Neural cell (in vitro differentiated cells): ENCODE measurements at regions not wholly inside any gene's neighbourhood (a gene's known extent, or its start where the extent isn't known, plus 50 kb on each side); places are given as distances from the start of the nearest gene placed in this dataset.

ENCODE experiments used
- H2AFZ ChIP-seq: fragments of 200-600, 300-800 bp; sonication (generic), shearing (Covaris generic); 2 replicates; pipeline ENCODE4 v1.6.0; 2014; ENCODE audit warnings: low read depth, mild to moderate bottlenecking, antibody characterized with exemption, low read length, moderate library complexity
- H3F3A ChIP-seq: fragments of 200-600 bp; shearing (Covaris generic); 2 replicates; pipeline ENCODE4 v1.6.1; 2016; ENCODE audit warnings: mild to moderate bottlenecking, moderate library complexity, mixed read lengths, antibody characterized with exemption, low read length; ENCODE audit not compliant: insufficient read depth, poor library complexity, severe bottlenecking
- H3K27ac ChIP-seq: fragments of 200-600, 300-800 bp; sonication (generic), shearing (Covaris generic); 2 replicates; pipeline ENCODE4 v1.5.1; 2014; ENCODE audit warnings: mild to moderate bottlenecking, low read length, moderate library complexity
- H3K27me3 ChIP-seq: fragments of 300-800, 200-600 bp; sonication (generic), shearing (Covaris generic); 2 replicates; pipeline ENCODE4 v1.6.0; 2014; ENCODE audit warnings: mild to moderate bottlenecking, low read depth, low read length, moderate library complexity; ENCODE audit not compliant: insufficient read depth
- H3K36me3 ChIP-seq: fragments of 300-800, 200-600 bp; sonication (generic), shearing (Covaris generic); 2 replicates; pipeline ENCODE4 v1.5.1; 2014; ENCODE audit warnings: mild to moderate bottlenecking, antibody characterized with exemption, low read length, moderate library complexity; ENCODE audit not compliant: insufficient read depth
- H3K4me2 ChIP-seq: fragments of 300-800, 200-600 bp; sonication (generic), shearing (Covaris generic); 2 replicates; pipeline ENCODE4 v1.6.0; 2014; ENCODE audit warnings: mild to moderate bottlenecking, low read length
- H3K4me3 ChIP-seq: fragments of 300-800, 200-600 bp; sonication (generic), shearing (Covaris generic); 2 replicates; pipeline ENCODE4 v1.5.1; 2014; ENCODE audit warnings: mild to moderate bottlenecking, low read length, moderate library complexity
- H3K79me2 ChIP-seq: fragments of 200-600 bp; shearing (Covaris generic); replicated peaks from 2 replicates; pipeline ENCODE4 v1.6.0; 2014; ENCODE audit warnings: mild to moderate bottlenecking, low read length, moderate library complexity; ENCODE audit not compliant: insufficient read depth
- H3K9ac ChIP-seq: fragments of 300-800, 200-600 bp; sonication (generic), shearing (Covaris generic); 2 replicates; pipeline ENCODE4 v1.6.1; 2016; ENCODE audit warnings: mild to moderate bottlenecking, low read length, mixed read lengths
- H3K9me2 ChIP-seq: fragments of 200-600 bp; shearing (Covaris generic); 2 replicates; pipeline ENCODE4 v1.6.1; 2016; ENCODE audit warnings: mild to moderate bottlenecking, low read length, mixed read lengths; ENCODE audit not compliant: insufficient read depth
- H3K9me3 ChIP-seq: fragments of 200-600, 300-800 bp; sonication (generic), shearing (Covaris generic); 2 replicates; pipeline ENCODE4 v1.6.1; 2016; ENCODE audit warnings: mild to moderate bottlenecking, mixed run types, low read length, moderate library complexity, mixed read lengths
- H4K20me1 ChIP-seq: fragments of 200-600 bp; shearing (Covaris generic); 2 replicates; pipeline ENCODE4 v1.6.1; 2016; ENCODE audit warnings: mild to moderate bottlenecking, mixed run types; ENCODE audit not compliant: insufficient read depth
- EP300 ChIP-seq: fragments of 450-650 bp; conservative IDR thresholded peaks from 2 replicates; pipeline ENCODE4 v1.6.1; 2014; ENCODE audit warnings: antibody characterized with exemption, mild to moderate bottlenecking, moderate library complexity; ENCODE audit not compliant: poor library complexity, severe bottlenecking
- EZH2 ChIP-seq: fragments of 200-600, 300-800 bp; shearing (Covaris generic), sonication (generic); IDR thresholded peaks from 2 replicates; pipeline ENCODE4 v1.6.1; 2014; ENCODE audit warnings: antibody characterized with exemption, low read length, borderline replicate concordance, mild to moderate bottlenecking; ENCODE audit not compliant: insufficient read depth, poor library complexity, severe bottlenecking
- MXI1 ChIP-seq: fragments of 450-650 bp; conservative IDR thresholded peaks from 2 replicates; pipeline ENCODE4 v1.6.1; 2014; ENCODE audit warnings: antibody characterized with exemption, mild to moderate bottlenecking; ENCODE audit not compliant: poor library complexity, severe bottlenecking
- POLR2AphosphoS5 ChIP-seq: IDR thresholded peaks from 2 replicates; pipeline ENCODE4 v1.6.1; 2012
- RAD21 ChIP-seq: fragments of 450-650 bp; conservative IDR thresholded peaks from 2 replicates; pipeline ENCODE4 v1.6.1; 2014; ENCODE audit warnings: antibody characterized with exemption, mild to moderate bottlenecking, moderate library complexity
- SMC3 ChIP-seq: fragments of 450-650 bp; conservative IDR thresholded peaks from 2 replicates; pipeline ENCODE4 v1.6.1; 2014; ENCODE audit warnings: antibody characterized with exemption, mild to moderate bottlenecking, moderate library complexity; ENCODE audit not compliant: poor library complexity
- TAF1 ChIP-seq: IDR thresholded peaks from 2 replicates; pipeline ENCODE4 v1.6.1; 2012; ENCODE audit warnings: low read depth
- TF ChIP-seq, protein P1 (sequence below): IDR thresholded peaks from 2 replicates; pipeline ENCODE4 v1.6.1; 2012; ENCODE audit warnings: borderline replicate concordance
- TF ChIP-seq, protein P2 (sequence below): fragments of 450-650 bp; IDR thresholded peaks from 2 replicates; pipeline ENCODE4 v1.5.1; 2014; ENCODE audit warnings: antibody characterized with exemption, mild to moderate bottlenecking, moderate library complexity; ENCODE audit not compliant: poor library complexity, severe bottlenecking

DNA sequence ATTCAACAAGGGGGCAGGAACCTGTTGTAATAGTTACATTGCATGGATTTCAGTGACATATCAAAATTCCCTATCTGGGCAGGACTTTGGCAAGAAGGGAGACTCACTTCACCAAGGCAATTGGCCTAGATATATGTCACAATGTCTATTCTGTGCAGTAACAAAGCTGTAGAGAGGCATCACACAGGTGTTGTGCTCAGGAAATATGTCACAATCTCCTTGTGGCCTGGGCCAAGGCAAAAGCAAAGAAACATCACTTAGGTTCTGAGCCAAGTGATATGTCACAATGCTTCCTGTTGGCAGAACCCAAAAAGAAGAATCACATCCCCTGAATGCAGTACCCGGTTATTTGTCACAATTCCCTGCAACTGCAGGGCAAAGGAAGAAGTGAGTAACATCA, 1020.9 kb upstream of the AMELY start:
- H3K36me3 ChIP-seq: no peaks in the 10 kb centered on the region
- H3F3A ChIP-seq: no peaks in the 10 kb centered on the region
- H3K79me2 ChIP-seq: no peaks in the 10 kb centered on the region
- no peaks in the 10 kb centered on the region for H4K20me1 ChIP-seq
- no peak for TF ChIP-seq EZH2
- TF ChIP-seq EP300: no peak
- TF ChIP-seq, protein P1, sequence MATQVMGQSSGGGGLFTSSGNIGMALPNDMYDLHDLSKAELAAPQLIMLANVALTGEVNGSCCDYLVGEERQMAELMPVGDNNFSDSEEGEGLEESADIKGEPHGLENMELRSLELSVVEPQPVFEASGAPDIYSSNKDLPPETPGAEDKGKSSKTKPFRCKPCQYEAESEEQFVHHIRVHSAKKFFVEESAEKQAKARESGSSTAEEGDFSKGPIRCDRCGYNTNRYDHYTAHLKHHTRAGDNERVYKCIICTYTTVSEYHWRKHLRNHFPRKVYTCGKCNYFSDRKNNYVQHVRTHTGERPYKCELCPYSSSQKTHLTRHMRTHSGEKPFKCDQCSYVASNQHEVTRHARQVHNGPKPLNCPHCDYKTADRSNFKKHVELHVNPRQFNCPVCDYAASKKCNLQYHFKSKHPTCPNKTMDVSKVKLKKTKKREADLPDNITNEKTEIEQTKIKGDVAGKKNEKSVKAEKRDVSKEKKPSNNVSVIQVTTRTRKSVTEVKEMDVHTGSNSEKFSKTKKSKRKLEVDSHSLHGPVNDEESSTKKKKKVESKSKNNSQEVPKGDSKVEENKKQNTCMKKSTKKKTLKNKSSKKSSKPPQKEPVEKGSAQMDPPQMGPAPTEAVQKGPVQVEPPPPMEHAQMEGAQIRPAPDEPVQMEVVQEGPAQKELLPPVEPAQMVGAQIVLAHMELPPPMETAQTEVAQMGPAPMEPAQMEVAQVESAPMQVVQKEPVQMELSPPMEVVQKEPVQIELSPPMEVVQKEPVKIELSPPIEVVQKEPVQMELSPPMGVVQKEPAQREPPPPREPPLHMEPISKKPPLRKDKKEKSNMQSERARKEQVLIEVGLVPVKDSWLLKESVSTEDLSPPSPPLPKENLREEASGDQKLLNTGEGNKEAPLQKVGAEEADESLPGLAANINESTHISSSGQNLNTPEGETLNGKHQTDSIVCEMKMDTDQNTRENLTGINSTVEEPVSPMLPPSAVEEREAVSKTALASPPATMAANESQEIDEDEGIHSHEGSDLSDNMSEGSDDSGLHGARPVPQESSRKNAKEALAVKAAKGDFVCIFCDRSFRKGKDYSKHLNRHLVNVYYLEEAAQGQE: no peak
- TF ChIP-seq MXI1: no peak
- TF ChIP-seq, protein P2, sequence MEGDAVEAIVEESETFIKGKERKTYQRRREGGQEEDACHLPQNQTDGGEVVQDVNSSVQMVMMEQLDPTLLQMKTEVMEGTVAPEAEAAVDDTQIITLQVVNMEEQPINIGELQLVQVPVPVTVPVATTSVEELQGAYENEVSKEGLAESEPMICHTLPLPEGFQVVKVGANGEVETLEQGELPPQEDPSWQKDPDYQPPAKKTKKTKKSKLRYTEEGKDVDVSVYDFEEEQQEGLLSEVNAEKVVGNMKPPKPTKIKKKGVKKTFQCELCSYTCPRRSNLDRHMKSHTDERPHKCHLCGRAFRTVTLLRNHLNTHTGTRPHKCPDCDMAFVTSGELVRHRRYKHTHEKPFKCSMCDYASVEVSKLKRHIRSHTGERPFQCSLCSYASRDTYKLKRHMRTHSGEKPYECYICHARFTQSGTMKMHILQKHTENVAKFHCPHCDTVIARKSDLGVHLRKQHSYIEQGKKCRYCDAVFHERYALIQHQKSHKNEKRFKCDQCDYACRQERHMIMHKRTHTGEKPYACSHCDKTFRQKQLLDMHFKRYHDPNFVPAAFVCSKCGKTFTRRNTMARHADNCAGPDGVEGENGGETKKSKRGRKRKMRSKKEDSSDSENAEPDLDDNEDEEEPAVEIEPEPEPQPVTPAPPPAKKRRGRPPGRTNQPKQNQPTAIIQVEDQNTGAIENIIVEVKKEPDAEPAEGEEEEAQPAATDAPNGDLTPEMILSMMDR: no peak
- TF ChIP-seq RAD21: no peak
- H3K27ac ChIP-seq: no peak overlapping the region
- no peaks in the 10 kb centered on the region for H3K9me3 ChIP-seq
- H3K27me3 ChIP-seq: no peaks in the 10 kb centered on the region
- no peak overlapping the region for H3K9ac ChIP-seq
- H3K4me3 ChIP-seq: no peak overlapping the region
- H3K4me2 ChIP-seq: no peak overlapping the region
- H2AFZ ChIP-seq: no peak overlapping the region
- H3K9me2 ChIP-seq: no peaks in the 10 kb centered on the region

DNA sequence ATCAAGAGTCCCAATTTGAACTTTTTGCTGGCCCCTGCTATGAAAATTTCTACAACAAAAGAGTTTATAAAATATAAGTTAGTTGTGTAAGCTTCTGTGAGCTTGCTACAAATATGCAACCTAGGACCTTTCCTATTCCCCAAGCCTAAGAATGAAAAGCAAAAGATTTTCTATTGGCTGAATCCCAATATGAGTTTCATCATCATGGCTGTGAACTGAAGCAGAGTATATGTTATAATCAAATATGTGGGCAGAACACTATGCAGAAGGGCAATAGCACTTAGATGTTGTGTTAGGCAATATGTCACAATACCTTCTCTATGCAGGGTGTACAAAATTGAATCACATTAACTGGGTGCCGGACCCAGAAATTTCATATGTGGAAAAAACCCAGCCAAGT, 1018.3 kb upstream of the AMELY start:
- H3K36me3 ChIP-seq: no peaks in the 10 kb centered on the region
- TF ChIP-seq RAD21 (no peak), POLR2AphosphoS5 (no peak), SMC3 (no peak), EP300 (no peak), MXI1 (no peak), EZH2 (no peak), TAF1 (no peak)
- TF ChIP-seq, protein P2: no peak
- TF ChIP-seq, protein P1: no peak
- H2AFZ ChIP-seq: no peak overlapping the region
- no peak overlapping the region for H3K4me2 ChIP-seq
- H3K79me2 ChIP-seq: no peaks in the 10 kb centered on the region
- no peak overlapping the region for H3K4me3 ChIP-seq
- no peaks in the 10 kb centered on the region for H3F3A ChIP-seq
- no peaks in the 10 kb centered on the region for H4K20me1 ChIP-seq
- no peak overlapping the region for H3K9ac ChIP-seq
- no peaks in the 10 kb centered on the region for H3K9me3 ChIP-seq
- H3K9me2 ChIP-seq: no peaks in the 10 kb centered on the region
- H3K27me3 ChIP-seq: no peaks in the 10 kb centered on the region
- H3K27ac ChIP-seq: no peak overlapping the region
